BLaER1 (cell line): ENCODE measurements at regions not wholly inside any gene's neighbourhood (a gene's known extent, or its start where the extent isn't known, plus 50 kb on each side); places are given as distances from the start of the nearest gene placed in this dataset.
"Not testable (repeated sequence)": the region's sequence is repeated elsewhere in the genome, so short reads cannot be mapped to it uniquely, and the experiment has no call there.

Source experiments
- H3K27ac ChIP-seq: shearing (Covaris generic); formaldehyde crosslinking; 2 replicates; pipeline ENCODE4 v1.8.1; 2022
- H3K27me3 ChIP-seq: shearing (Covaris generic); formaldehyde crosslinking; 2 replicates; pipeline ENCODE4 v1.8.1; 2022
- H3K36me3 ChIP-seq: shearing (Covaris generic); formaldehyde crosslinking; 2 replicates; pipeline ENCODE4 v1.8.1; 2022
- H3K4me1 ChIP-seq: shearing (Covaris generic); formaldehyde crosslinking; 2 replicates; pipeline ENCODE4 v1.8.1; 2022
- H3K4me2 ChIP-seq: shearing (Covaris generic); formaldehyde crosslinking; 2 replicates; pipeline ENCODE4 v1.8.1; 2022
- H3K4me3 ChIP-seq: shearing (Covaris generic); formaldehyde crosslinking; 2 replicates; pipeline ENCODE4 v1.8.1; 2022
- H3K9ac ChIP-seq: shearing (Covaris generic); formaldehyde crosslinking; 2 replicates; pipeline ENCODE4 v1.8.1; 2022
- H3K9me3 ChIP-seq: shearing (Covaris generic); formaldehyde crosslinking; 2 replicates; pipeline ENCODE4 v1.8.1; 2022
- H4K20me1 ChIP-seq: shearing (Covaris generic); formaldehyde crosslinking; 2 replicates; pipeline ENCODE4 v1.8.1; 2022
- Cebpa-rat ChIP-seq: shearing (Covaris generic); IDR thresholded peaks from 2 replicates; pipeline ENCODE4 v1.8.1; 2022

- Histone ChIP-seq H4K20me1 (no peaks in the 10 kb centered on the region), H3K9me3 (no peaks in the 10 kb centered on the region), H3K9ac (no peak overlapping the region), H3K27me3 (no peaks in the 10 kb centered on the region), H3K4me2 (no peak overlapping the region), H3K27ac (no peak overlapping the region), H3K36me3 (no peaks in the 10 kb centered on the region), H3K4me1 (peaks cover 5% of the 10 kb centered on the region), H3K4me3 (no peak overlapping the region)
- no peak for TF ChIP-seq Cebpa-rat
These were observed 523.9 kb downstream of the DMRTA1 start for GRCh38 chr9:22970434-22970975.

GRCh38 chr9:22975951-22976350, 529.3 kb downstream of the DMRTA1 start:
- no peak for TF ChIP-seq Cebpa-rat
- Histone ChIP-seq H3K9me3 (no peaks in the 10 kb centered on the region), H3K27ac (no peak overlapping the region), H3K9ac (no peak overlapping the region), H3K4me3 (no peak overlapping the region), H4K20me1 (no peaks in the 10 kb centered on the region), H3K4me2 (no peak overlapping the region), H3K27me3 (no peaks in the 10 kb centered on the region), H3K36me3 (no peaks in the 10 kb centered on the region), H3K4me1 (peaks cover 5% of the 10 kb centered on the region)

- H3K4me1 ChIP-seq = peaks cover 5% of the 10 kb centered on the region
- no peak overlapping the region for H3K4me3 ChIP-seq
- H3K27ac ChIP-seq = no peak overlapping the region
- H3K9me3 ChIP-seq = no peaks in the 10 kb centered on the region
- no peaks in the 10 kb centered on the region for H3K36me3 ChIP-seq
- H3K9ac ChIP-seq = no peak overlapping the region
- no peak overlapping the region for H3K4me2 ChIP-seq
- no peaks in the 10 kb centered on the region for H4K20me1 ChIP-seq
- no peak for TF ChIP-seq Cebpa-rat
- no peaks in the 10 kb centered on the region for H3K27me3 ChIP-seq
These were observed 529.8 kb downstream of the DMRTA1 start for GRCh38 chr9:22976454-22976853.

DNA sequence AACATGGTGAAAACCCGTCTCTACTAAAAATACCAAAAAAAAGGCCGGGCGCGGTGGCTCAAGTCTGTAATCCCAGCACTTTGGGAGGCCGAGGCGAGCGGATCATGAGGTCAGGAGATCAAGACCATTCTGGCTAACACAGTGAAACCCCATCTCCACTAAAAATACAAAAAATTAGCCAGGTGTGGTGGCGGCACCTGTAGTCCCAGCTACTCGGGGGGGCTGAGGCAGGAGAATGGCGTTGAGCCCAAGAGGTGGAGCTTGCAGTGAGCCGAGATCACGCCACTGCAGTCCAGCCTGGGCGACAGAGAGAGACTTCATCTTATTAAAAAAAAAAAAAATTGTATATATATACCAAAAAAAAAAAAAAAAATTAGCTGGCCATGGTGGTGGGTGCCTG, 533.8 kb downstream of the DMRTA1 start:
- H3K4me1 ChIP-seq, H3K9ac ChIP-seq, H4K20me1 ChIP-seq, H3K36me3 ChIP-seq, H3K27me3 ChIP-seq, H3K4me3 ChIP-seq, H3K27ac ChIP-seq, H3K4me2 ChIP-seq, H3K9me3 ChIP-seq: not testable (repeated sequence)

GRCh38 chr9:22986556-22986955, 539.9 kb downstream of the DMRTA1 start:
- no peaks in the 10 kb centered on the region for H3K27me3 ChIP-seq
- no peak for TF ChIP-seq Cebpa-rat
- H3K27ac ChIP-seq = no peak overlapping the region
- H3K4me1 ChIP-seq = no peaks in the 10 kb centered on the region
- no peaks in the 10 kb centered on the region for H3K36me3 ChIP-seq
- H4K20me1 ChIP-seq = no peaks in the 10 kb centered on the region
- no peak overlapping the region for H3K4me3 ChIP-seq
- H3K9ac ChIP-seq = no peak overlapping the region
- H3K4me2 ChIP-seq = no peak overlapping the region
- H3K9me3 ChIP-seq = no peaks in the 10 kb centered on the region

DNA sequence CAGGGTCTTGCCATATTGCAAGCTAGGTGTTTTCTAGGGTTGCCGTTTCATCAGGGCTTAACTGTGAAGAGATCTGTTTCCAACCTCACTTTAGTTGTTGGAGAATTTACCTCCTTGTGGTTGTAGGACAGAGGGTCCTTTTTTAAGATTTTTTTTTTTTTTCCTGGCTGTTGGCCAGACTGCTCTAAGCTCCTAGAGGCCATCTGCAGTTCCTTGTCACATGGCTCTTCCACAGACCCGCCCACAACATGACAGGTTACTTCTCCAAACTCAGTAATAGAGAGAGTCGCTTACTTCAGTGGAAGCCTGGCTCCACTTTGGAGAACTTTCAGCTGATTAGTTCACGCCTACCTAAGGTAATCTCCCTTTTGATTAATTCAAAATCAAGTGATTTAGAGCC, 543.7 kb downstream of the DMRTA1 start:
- H3K9me3 ChIP-seq = no peaks in the 10 kb centered on the region
- H3K9ac ChIP-seq = no peak overlapping the region
- no peak for TF ChIP-seq Cebpa-rat
- no peaks in the 10 kb centered on the region for H3K36me3 ChIP-seq
- no peak overlapping the region for H3K4me3 ChIP-seq
- no peak overlapping the region for H3K4me2 ChIP-seq
- H3K27me3 ChIP-seq = no peaks in the 10 kb centered on the region
- H3K27ac ChIP-seq = no peak overlapping the region
- H4K20me1 ChIP-seq = no peaks in the 10 kb centered on the region
- no peaks in the 10 kb centered on the region for H3K4me1 ChIP-seq

DNA sequence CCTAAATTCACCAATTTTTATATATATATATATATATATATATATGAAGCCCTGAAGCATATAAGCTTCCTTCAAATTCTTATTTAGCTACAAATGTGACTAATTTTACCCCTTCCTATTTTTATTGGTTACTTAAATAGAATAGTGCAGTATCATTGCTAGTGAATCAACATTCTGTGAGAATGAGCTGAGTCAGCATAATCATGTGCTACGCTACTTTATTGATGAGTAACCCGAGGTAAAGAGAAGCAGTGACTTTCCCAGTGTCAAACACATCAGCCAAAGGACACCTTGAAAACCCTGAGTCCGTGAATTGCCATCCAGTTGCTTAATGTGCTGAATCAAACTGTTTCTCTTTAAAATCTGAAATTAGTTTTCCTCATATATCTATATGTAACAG, 546.2 kb downstream of the DMRTA1 start:
- Histone ChIP-seq H3K36me3 (no peaks in the 10 kb centered on the region), H3K27ac (no peak overlapping the region), H4K20me1 (no peaks in the 10 kb centered on the region), H3K4me2 (no peak overlapping the region), H3K9ac (no peak overlapping the region), H3K4me1 (no peaks in the 10 kb centered on the region), H3K4me3 (no peak overlapping the region), H3K9me3 (peaks cover 14% of the 10 kb centered on the region), H3K27me3 (no peaks in the 10 kb centered on the region)
- TF ChIP-seq Cebpa-rat = no peak

DNA sequence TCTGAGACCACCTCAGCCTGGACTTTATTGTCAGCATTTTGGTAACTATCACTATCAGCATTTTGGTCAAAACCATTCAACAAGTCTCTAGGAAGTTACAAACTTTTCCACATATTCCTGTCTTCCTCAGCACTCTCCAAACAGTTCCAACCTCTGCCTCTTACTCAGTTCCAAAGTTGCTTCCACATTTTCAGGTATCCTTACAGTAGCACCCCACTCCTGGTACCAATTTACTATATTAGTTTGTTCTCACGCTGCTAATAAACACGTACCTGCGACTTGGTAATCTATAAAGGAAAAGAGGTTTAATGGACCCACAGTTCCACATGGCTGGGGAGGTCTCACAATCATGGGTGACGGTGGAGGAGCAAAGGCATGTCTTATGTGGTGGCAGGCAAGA, 551.3 kb downstream of the DMRTA1 start:
- no peaks in the 10 kb centered on the region for H4K20me1 ChIP-seq
- no peaks in the 10 kb centered on the region for H3K27me3 ChIP-seq
- peaks cover 21% of the 10 kb centered on the region for H3K9me3 ChIP-seq
- H3K4me2 ChIP-seq = no peak overlapping the region
- no peaks in the 10 kb centered on the region for H3K4me1 ChIP-seq
- no peak for TF ChIP-seq Cebpa-rat
- H3K9ac ChIP-seq = no peak overlapping the region
- no peaks in the 10 kb centered on the region for H3K36me3 ChIP-seq
- no peak overlapping the region for H3K4me3 ChIP-seq
- H3K27ac ChIP-seq = no peak overlapping the region

GRCh38 chr9:23005156-23005555, 558.5 kb downstream of the DMRTA1 start:
- TF ChIP-seq Cebpa-rat = no peak
- Histone ChIP-seq H3K4me2 (no peak overlapping the region), H3K4me3 (no peak overlapping the region)

DNA sequence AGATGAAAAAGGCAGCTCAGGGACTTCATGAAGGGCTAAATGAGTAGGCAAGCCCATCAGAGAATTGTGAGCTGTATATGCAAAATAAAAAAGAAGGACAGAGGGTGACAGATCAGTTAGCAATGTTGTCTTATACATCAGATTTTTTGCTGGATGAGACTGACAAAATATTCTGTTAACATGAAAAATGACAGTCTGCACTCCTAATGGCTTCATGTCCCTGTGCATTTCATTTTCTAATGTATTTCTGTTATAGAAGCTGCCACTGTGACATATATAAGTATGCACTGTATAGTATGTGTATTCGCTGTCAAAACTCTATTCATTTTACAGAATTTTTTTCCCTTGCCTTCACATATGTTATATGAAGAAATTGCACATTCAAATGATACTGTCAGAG, 559.5 kb downstream of the DMRTA1 start:
- Histone ChIP-seq H3K27me3 (no peaks in the 10 kb centered on the region), H3K4me2 (no peak overlapping the region), H3K27ac (no peak overlapping the region), H3K36me3 (no peaks in the 10 kb centered on the region), H3K4me3 (no peak overlapping the region), H3K9ac (no peak overlapping the region), H3K4me1 (no peaks in the 10 kb centered on the region), H3K9me3 (no peaks in the 10 kb centered on the region), H4K20me1 (no peaks in the 10 kb centered on the region)
- no peak for TF ChIP-seq Cebpa-rat

More at GRCh38 chr9:23005156-23005555, 558.5 kb downstream of the DMRTA1 start:
- no peaks in the 10 kb centered on the region for H3K9me3 ChIP-seq
- H3K9ac ChIP-seq = no peak overlapping the region
- no peaks in the 10 kb centered on the region for H3K4me1 ChIP-seq
- H4K20me1 ChIP-seq = no peaks in the 10 kb centered on the region
- H3K27ac ChIP-seq = no peak overlapping the region
- H3K36me3 ChIP-seq = no peaks in the 10 kb centered on the region
- no peaks in the 10 kb centered on the region for H3K27me3 ChIP-seq

GRCh38 chr9:23011669-23012068, 565.0 kb downstream of the DMRTA1 start:
- Histone ChIP-seq H3K9ac (no peak overlapping the region), H3K27ac (no peak overlapping the region), H3K4me2 (no peak overlapping the region), H3K9me3 (no peaks in the 10 kb centered on the region), H3K4me1 (no peaks in the 10 kb centered on the region), H4K20me1 (no peaks in the 10 kb centered on the region), H3K27me3 (no peaks in the 10 kb centered on the region), H3K36me3 (no peaks in the 10 kb centered on the region), H3K4me3 (no peak overlapping the region)
- no peak for TF ChIP-seq Cebpa-rat
